HCT116 (cell line): ENCODE measurements at regions not wholly inside any gene's neighbourhood (a gene's known extent, or its start where the extent isn't known, plus 50 kb on each side); places are given as distances from the start of the nearest gene placed in this dataset.

Source experiments
- ATAC-seq: fragments of 200-7000 bp; cut with Tn5 transposase; 2 replicates; pipeline ENCODE4 v1.9.1; 2020; ENCODE audit warnings: mild to moderate bottlenecking, moderate library complexity
- BruUV-seq: library from RNA; stranded (reverse); fragments of 400-500 nt; replicated peaks from 2 replicates; lab custom pipeline; 2021; lab: Mats Ljungman, UMichigan
- CTCF ChIA-PET: fragments of 300-600 bp; sonication (Branson Sonifier 250); formaldehyde crosslinking; loops from one replicate; lab custom pipeline; 2021; ENCODE audit warnings: antibody characterized with exemption; lab: Charles Lee
- POLR2A ChIA-PET: fragments of 300-600, 350-600 bp; sonication (Branson Sonifier 250); formaldehyde crosslinking; loops from one replicate; lab custom pipeline; 2021; ENCODE audit warnings: antibody characterized with exemption; lab: Charles Lee
- RAD21 ChIA-PET, 2 experiments: fragments of 300-600 bp; sonication (Branson Sonifier 250); formaldehyde crosslinking; loops; one replicate each; lab custom pipeline; 2023; ENCODE audit warnings: low total read pairs in 2 of 2; ENCODE audit not compliant: uncharacterized antibody in 2 of 2, unreplicated experiment in 2 of 2, low non-redundant PET in 1 of 2; lab: Charles Lee
- DNase-seq: peaks from one replicate; pipeline ENCODE4 v3.0.0-alpha.2; 2010; ENCODE audit warnings: low read depth, low spot score
- H2AFZ ChIP-seq: fragments of 200-600 bp; shearing (Covaris generic), sonication (generic); 2 replicates; pipeline ENCODE4 v1.6.1; 2017; ENCODE audit warnings: low read depth, mixed run types, mixed read lengths, antibody characterized with exemption, low read length; ENCODE audit not compliant: poor library complexity, severe bottlenecking
- H3K27ac ChIP-seq: 2 replicates; pipeline ENCODE4 v1.5.1; 2012; ENCODE audit warnings: low read depth, low read length
- H3K27me3 ChIP-seq: fragments of 200-600 bp; sonication (generic); 2 replicates; pipeline ENCODE4 v1.6.1; 2016; ENCODE audit warnings: mixed run types, low read length, mixed read lengths; ENCODE audit not compliant: insufficient read depth
- H3K36me3 ChIP-seq, 2 experiments: fragments of 200-500 bp in 1 of 2; fragments of 200-600 bp in 1 of 2; sonication (Bioruptor generic) in 1 of 2; sonication (generic) in 1 of 2; 2 replicates each; pipeline versions ENCODE4 v1.5.1 to v1.6.1; 2014 to 2016; ENCODE audit warnings: low read length in 2 of 2, inconsistent platforms in 1 of 2, mixed read lengths in 1 of 2, mixed run types in 1 of 2; ENCODE audit not compliant: insufficient read depth in 2 of 2, control insufficient read depth in 1 of 2
- H3K4me1 ChIP-seq, 2 experiments: fragments of 200-600 bp in 1 of 2; sonication (generic) in 1 of 2; 2 replicates each; pipeline versions ENCODE4 v1.5.1 to v1.6.1; 2012 to 2017; ENCODE audit warnings: low read length in 2 of 2, inconsistent platforms in 1 of 2, mild to moderate bottlenecking in 1 of 2, mixed read lengths in 1 of 2, mixed run types in 1 of 2, moderate library complexity in 1 of 2; ENCODE audit not compliant: insufficient read depth in 2 of 2, control insufficient read depth in 1 of 2
- H3K4me2 ChIP-seq: fragments of 200-600 bp; sonication (generic); 2 replicates; pipeline ENCODE4 v1.6.1; 2017; ENCODE audit warnings: mixed run types, low read length, mixed read lengths
- H3K4me3 ChIP-seq, 2 experiments: fragments of 200-600 bp in 1 of 2; sonication (generic) in 1 of 2; replicated peaks in 1 of 2; 2 replicates each; pipeline ENCODE4 v1.5.1; 2011 to 2016; ENCODE audit warnings: low read length in 2 of 2, control low read depth in 1 of 2, low read depth in 1 of 2, mild to moderate bottlenecking in 1 of 2, mixed read lengths in 1 of 2, mixed run types in 1 of 2
- H3K79me2 ChIP-seq: fragments of 200-600 bp; sonication (generic); 2 replicates; pipeline ENCODE4 v1.6.1; 2017; ENCODE audit warnings: mild to moderate bottlenecking, mixed run types, low read length, moderate library complexity, mixed read lengths; ENCODE audit not compliant: insufficient read depth
- H3K9ac ChIP-seq: fragments of 200-600 bp; sonication (generic); 2 replicates; pipeline ENCODE4 v1.6.1; 2016; ENCODE audit warnings: low read length, mixed read lengths
- H3K9me2 ChIP-seq: fragments of 200-600 bp; sonication (generic), shearing (Covaris generic); 2 replicates; pipeline ENCODE4 v1.6.1; 2017; ENCODE audit warnings: mixed run types, mild to moderate bottlenecking, moderate library complexity; ENCODE audit not compliant: insufficient read depth
- H3K9me3 ChIP-seq, 2 experiments: fragments of 200-500 bp in 1 of 2; fragments of 200-600 bp in 1 of 2; sonication (Bioruptor generic) in 1 of 2; sonication (generic) in 1 of 2; 2 replicates each; pipeline ENCODE4 v1.6.1; 2014 to 2017; ENCODE audit warnings: low read length in 2 of 2, mixed read lengths in 2 of 2, inconsistent platforms in 1 of 2, low read depth in 1 of 2, mild to moderate bottlenecking in 1 of 2, mixed run types in 1 of 2, moderate library complexity in 1 of 2; ENCODE audit not compliant: control insufficient read depth in 1 of 2, insufficient read depth in 1 of 2
- H4K20me1 ChIP-seq: fragments of 200-600 bp; sonication (generic), shearing (Covaris generic); 2 replicates; pipeline ENCODE4 v1.6.1; 2017; ENCODE audit warnings: mixed run types, mild to moderate bottlenecking, moderate library complexity; ENCODE audit not compliant: insufficient read depth
- ATF3 ChIP-seq: IDR thresholded peaks from 2 replicates; pipeline ENCODE4 v1.6.1; 2012
- CBX3 ChIP-seq: IDR thresholded peaks from 2 replicates; pipeline ENCODE4 v1.6.1; 2012; ENCODE audit warnings: low read depth
- CTCF ChIP-seq, 3 experiments: fragments of 200-600 bp in 1 of 3; sonication (generic) in 1 of 3; IDR thresholded peaks in 2 of 3; conservative IDR thresholded peaks in 1 of 3; 2 replicates each; pipeline ENCODE4 v1.5.1; 2012 to 2017; ENCODE audit warnings: low read depth in 2 of 3, low read length in 2 of 3, antibody characterized with exemption in 1 of 3, borderline replicate concordance in 1 of 3, control low read depth in 1 of 3, mild to moderate bottlenecking in 1 of 3, mixed read lengths in 1 of 3, mixed run types in 1 of 3, moderate library complexity in 1 of 3; ENCODE audit not compliant: insufficient read depth in 1 of 3
- RAD21 ChIP-seq: IDR thresholded peaks from 2 replicates; pipeline ENCODE4 v1.6.1; 2012; ENCODE audit warnings: low read depth, mild to moderate bottlenecking
- SIN3A ChIP-seq: IDR thresholded peaks from 2 replicates; pipeline ENCODE4 v1.6.1; 2012; ENCODE audit warnings: low read depth
- SP1 ChIP-seq: IDR thresholded peaks from 2 replicates; pipeline ENCODE4 v1.6.1; 2012; ENCODE audit warnings: low read depth
- intact Hi-C: fragments of 100-400 bp; cut with micrococcal nuclease; formaldehyde crosslinking; loops from 2 replicates; pipeline ENCODE4 v1.10.0; 2022

GRCh38 chr6:165850434-165851019 lies 187.5 kb upstream of the PDE10A start:
- DNase-seq (peak; percentile 12), ATAC-seq (peak; percentile 86)
- Histone ChIP-seq H3K4me2 (no peak overlapping the region), H3K4me1 (no peaks in the 10 kb centered on the region), H3K27ac (no peak overlapping the region), H2AFZ (no peak overlapping the region), H3K27me3 (no peaks in the 10 kb centered on the region), H4K20me1 (no peaks in the 10 kb centered on the region), H3K79me2 (no peaks in the 10 kb centered on the region), H3K9me3 (no peaks in the 10 kb centered on the region), H3K9me2 (no peaks in the 10 kb centered on the region), H3K36me3 (no peaks in the 10 kb centered on the region), H3K4me3 (no peak overlapping the region), H3K9ac (no peak overlapping the region)
- POLR2A ChIA-PET = no interaction called here
- RAD21 ChIA-PET = interaction anchor here (1.1 to 1.5 kb wide), 2 partner anchors 410 to 411 kb away, joined by 5 to 6 read pairs; no protein-coding TSS in a partner anchor
- intact Hi-C loops = loop anchor here (1.0 kb wide), 2 partner anchors 121 to 410 kb away; no protein-coding TSS in a partner anchor
- CTCF ChIA-PET = interaction anchor here (0.7 to 2.0 kb wide), 6 partner anchors 8 to 413 kb away, joined by 3 to 42 read pairs (median 4); no protein-coding TSS in a partner anchor
- no peak for TF ChIP-seq SIN3A
- no peak for TF ChIP-seq CBX3
- TF ChIP-seq CTCF (IDR thresholded peaks at IDR 0.05 in 2 of 3, conservative IDR thresholded peaks at IDR 0.05 in 1 of 3; ENCODE audit: borderline replicate concordance in 1 of 3, insufficient read depth in 1 of 3, low read depth in 2 of 3, low read length in 2 of 3) = peak; percentile 59 to 93 (median 87)
- no peak for TF ChIP-seq SP1
- TF ChIP-seq ATF3 = no peak
- TF ChIP-seq RAD21 = peak; percentile 71
- no TSS peak for BruUV-seq
